ENCODE measurements at regions not wholly inside any gene's neighbourhood (a gene's known extent, or its start where the extent isn't known, plus 50 kb on each side); places are given as distances from the start of the nearest gene placed in this dataset.

- in situ Hi-C loops (cut with HindIII; ENCODE audit: low sequenced_read_pairs), result no loop called here
Observed at GRCh38 chrX:46306103-46306502, 239.1 kb downstream of the ZNF674 start.

- in situ Hi-C loops (cut with HindIII; ENCODE audit: low sequenced_read_pairs), result no loop called here
Observed at GRCh38 chrX:46305431-46305830, 239.8 kb downstream of the ZNF674 start.

- in situ Hi-C loops (cut with HindIII; ENCODE audit: low sequenced_read_pairs), result no loop called here
Observed at GRCh38 chrX:46301903-46302302, 243.3 kb downstream of the ZNF674 start.

GRCh38 chrX:46298821-46299220 lies 246.4 kb downstream of the ZNF674 start:
- in situ Hi-C loops (cut with HindIII; ENCODE audit: low sequenced_read_pairs), result no loop called here

- in situ Hi-C loops (cut with HindIII; ENCODE audit: low sequenced_read_pairs), result no loop called here
Observed at GRCh38 chrX:46295963-46296362, 249.3 kb downstream of the ZNF674 start.

GRCh38 chrX:46294234-46294633 lies 251.0 kb downstream of the ZNF674 start:
- in situ Hi-C loops (cut with HindIII; ENCODE audit: low sequenced_read_pairs), result no loop called here

- in situ Hi-C loops (cut with HindIII; ENCODE audit: low sequenced_read_pairs), result no loop called here
Observed at GRCh38 chrX:46279925-46280313, 265.3 kb downstream of the ZNF674 start.

GRCh38 chrX:46279214-46279924 lies 265.9 kb downstream of the ZNF674 start:
- in situ Hi-C loops (cut with HindIII; ENCODE audit: low sequenced_read_pairs), result no loop called here

- in situ Hi-C loops (cut with HindIII; ENCODE audit: low sequenced_read_pairs), result no loop called here
Observed at GRCh38 chrX:46278572-46278971, 266.6 kb downstream of the ZNF674 start.

- in situ Hi-C loops (cut with HindIII; ENCODE audit: low sequenced_read_pairs), result no loop called here
Observed at GRCh38 chrX:46268412-46268811, 276.8 kb downstream of the ZNF674 start.

GRCh38 chrX:46263494-46263893 lies 281.7 kb downstream of the ZNF674 start:
- in situ Hi-C loops (cut with HindIII; ENCODE audit: low sequenced_read_pairs), result no loop called here

- in situ Hi-C loops (cut with HindIII; ENCODE audit: low sequenced_read_pairs), result no loop called here
Observed at GRCh38 chrX:46262304-46262703, 282.9 kb downstream of the ZNF674 start.

- in situ Hi-C loops (cut with HindIII; ENCODE audit: low sequenced_read_pairs), result no loop called here
Observed at GRCh38 chrX:46260499-46260898, 284.7 kb downstream of the ZNF674 start.

GRCh38 chrX:46258356-46258755 lies 286.9 kb downstream of the ZNF674 start:
- in situ Hi-C loops (cut with HindIII; ENCODE audit: low sequenced_read_pairs), result no loop called here

GRCh38 chrX:46257451-46257879 lies 287.8 kb downstream of the ZNF674 start:
- in situ Hi-C loops (cut with HindIII; ENCODE audit: low sequenced_read_pairs), result no loop called here

GRCh38 chrX:46256875-46257274 lies 288.3 kb downstream of the ZNF674 start:
- in situ Hi-C loops (cut with HindIII; ENCODE audit: low sequenced_read_pairs), result no loop called here

GRCh38 chrX:46255046-46255445 lies 290.2 kb downstream of the ZNF674 start:
- in situ Hi-C loops (cut with HindIII; ENCODE audit: low sequenced_read_pairs), result no loop called here

GRCh38 chrX:46254641-46255040 lies 290.6 kb downstream of the ZNF674 start:
- in situ Hi-C loops (cut with HindIII; ENCODE audit: low sequenced_read_pairs), result no loop called here

GRCh38 chrX:46251755-46252154 lies 293.5 kb downstream of the ZNF674 start:
- in situ Hi-C loops (cut with HindIII; ENCODE audit: low sequenced_read_pairs), result no loop called here

- in situ Hi-C loops (cut with HindIII; ENCODE audit: low sequenced_read_pairs), result no loop called here
Observed at GRCh38 chrX:46250151-46250550, 295.1 kb downstream of the ZNF674 start.

- in situ Hi-C loops (cut with HindIII; ENCODE audit: low sequenced_read_pairs), result no loop called here
Observed at GRCh38 chrX:46247456-46247855, 297.8 kb downstream of the ZNF674 start.

GRCh38 chrX:46244451-46244850 lies 300.8 kb downstream of the ZNF674 start:
- in situ Hi-C loops (cut with HindIII; ENCODE audit: low sequenced_read_pairs), result no loop called here

- in situ Hi-C loops (cut with HindIII; ENCODE audit: low sequenced_read_pairs), result no loop called here
Observed at GRCh38 chrX:46236411-46236810, 308.8 kb downstream of the ZNF674 start.

All from DLD1 (cell line).